DOHH2 (cell line): ENCODE measurements at regions not wholly inside any gene's neighbourhood (a gene's known extent, or its start where the extent isn't known, plus 50 kb on each side); places are given as distances from the start of the nearest gene placed in this dataset.

Source experiments
- CTCF ChIP-seq: fragments of 200-600 bp; sonication (generic); IDR thresholded peaks from one replicate; pipeline ENCODE4 v1.5.1; 2014; ENCODE audit warnings: antibody characterized with exemption, mild to moderate bottlenecking, low read depth, low read length; ENCODE audit not compliant: poor library complexity, severe bottlenecking
- EZH2phosphoT487 ChIP-seq: fragments of 200-600 bp; sonication (generic); IDR thresholded peaks from 2 replicates; pipeline ENCODE4 v1.6.1; 2017; ENCODE audit warnings: borderline replicate concordance, mild to moderate bottlenecking, antibody characterized with exemption, low read length, moderate library complexity, mixed read lengths

GRCh38 chr6:62367601-62368000, 81.6 kb upstream of the KHDRBS2 start:
- TF ChIP-seq CTCF (no peak), EZH2phosphoT487 (no peak)
